ENCODE measurements at regions not wholly inside any gene's neighbourhood (a gene's known extent, or its start where the extent isn't known, plus 50 kb on each side); places are given as distances from the start of the nearest gene placed in this dataset.

DNA sequence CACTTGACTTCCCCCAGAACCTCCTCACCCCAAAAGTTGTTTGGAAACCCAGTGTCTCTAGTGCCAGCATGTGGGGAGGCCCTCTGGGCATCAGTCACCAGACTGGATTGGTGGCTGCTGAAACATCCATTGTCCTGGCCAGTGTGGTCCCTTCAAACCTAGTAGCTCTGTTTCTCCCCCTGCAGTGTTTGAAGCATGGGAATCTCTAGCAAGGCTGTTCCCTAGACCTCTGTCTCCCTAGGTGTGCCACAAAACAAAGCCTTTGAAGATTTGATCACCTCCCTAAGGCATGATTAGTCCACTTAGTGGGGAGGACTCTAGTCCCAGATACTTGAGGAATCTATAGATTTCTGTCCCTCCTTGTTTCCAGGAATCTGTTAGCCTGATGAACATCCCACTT is 60.3 kb downstream of the ARF6 start:
- Histone ChIP-seq H3K27ac (no peak overlapping the region), H3K36me3 (no peaks in the 10 kb centered on the region), H3K4me1 (replicated peaks) (peaks cover 12% of the 10 kb centered on the region), H3K9me3 (no peaks in the 10 kb centered on the region), H3K27me3 (replicated peaks; ENCODE audit: insufficient read depth) (no peaks in the 10 kb centered on the region), H3K4me3 (no peak overlapping the region)
- TF ChIP-seq POLR2AphosphoS5 (IDR thresholded peaks at IDR 0.05) (no peak), POLR2A (IDR thresholded peaks at IDR 0.05) (no peak)
- TF ChIP-seq, protein P1, sequence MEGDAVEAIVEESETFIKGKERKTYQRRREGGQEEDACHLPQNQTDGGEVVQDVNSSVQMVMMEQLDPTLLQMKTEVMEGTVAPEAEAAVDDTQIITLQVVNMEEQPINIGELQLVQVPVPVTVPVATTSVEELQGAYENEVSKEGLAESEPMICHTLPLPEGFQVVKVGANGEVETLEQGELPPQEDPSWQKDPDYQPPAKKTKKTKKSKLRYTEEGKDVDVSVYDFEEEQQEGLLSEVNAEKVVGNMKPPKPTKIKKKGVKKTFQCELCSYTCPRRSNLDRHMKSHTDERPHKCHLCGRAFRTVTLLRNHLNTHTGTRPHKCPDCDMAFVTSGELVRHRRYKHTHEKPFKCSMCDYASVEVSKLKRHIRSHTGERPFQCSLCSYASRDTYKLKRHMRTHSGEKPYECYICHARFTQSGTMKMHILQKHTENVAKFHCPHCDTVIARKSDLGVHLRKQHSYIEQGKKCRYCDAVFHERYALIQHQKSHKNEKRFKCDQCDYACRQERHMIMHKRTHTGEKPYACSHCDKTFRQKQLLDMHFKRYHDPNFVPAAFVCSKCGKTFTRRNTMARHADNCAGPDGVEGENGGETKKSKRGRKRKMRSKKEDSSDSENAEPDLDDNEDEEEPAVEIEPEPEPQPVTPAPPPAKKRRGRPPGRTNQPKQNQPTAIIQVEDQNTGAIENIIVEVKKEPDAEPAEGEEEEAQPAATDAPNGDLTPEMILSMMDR (IDR thresholded peaks at IDR 0.05) = no peak
- no peak for DNase-seq (ENCODE audit: low spot score)
- intact Hi-C loops (cut with DNase I) = no loop called here

DNA sequence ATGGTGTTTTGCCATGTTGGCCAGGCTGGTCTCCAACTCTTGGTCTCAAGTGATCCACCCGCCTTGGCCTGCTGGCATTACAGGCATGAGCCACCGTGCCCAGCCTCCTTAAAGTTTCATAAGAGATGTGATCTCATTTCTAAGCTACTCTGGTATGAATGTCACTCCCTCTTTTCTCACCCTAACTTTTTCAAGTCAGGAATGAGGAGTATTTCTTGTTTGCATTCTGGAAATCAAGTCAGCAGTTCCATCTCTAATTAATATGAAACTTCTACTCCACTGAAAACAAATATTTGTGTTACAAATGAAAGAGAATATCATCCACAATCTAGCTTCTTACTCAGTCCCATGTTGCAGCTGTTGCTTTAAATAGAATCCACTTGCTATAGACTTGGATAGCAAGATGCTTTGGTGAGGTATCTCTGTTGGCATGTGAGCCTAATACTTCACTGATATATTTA is 61.3 kb downstream of the ARF6 start:
- no peaks in the 10 kb centered on the region for H3K36me3 ChIP-seq
- DNase-seq (ENCODE audit: low spot score) = no peak
- no peaks in the 10 kb centered on the region for H3K9me3 ChIP-seq
- H3K4me1 ChIP-seq (replicated peaks) = peaks cover 12% of the 10 kb centered on the region
- H3K27ac ChIP-seq = no peak overlapping the region
- intact Hi-C loops (cut with DNase I) = no loop called here
- H3K27me3 ChIP-seq (replicated peaks; ENCODE audit: insufficient read depth) = no peaks in the 10 kb centered on the region
- 61% methylated on average over 2 of the region's 2 CpGs for WGBS
- no peak for TF ChIP-seq POLR2AphosphoS5 (IDR thresholded peaks at IDR 0.05)
- TF ChIP-seq POLR2A (IDR thresholded peaks at IDR 0.05) = no peak
- TF ChIP-seq, protein P1 (IDR thresholded peaks at IDR 0.05) = no peak
- H3K4me3 ChIP-seq = no peak overlapping the region

DNA sequence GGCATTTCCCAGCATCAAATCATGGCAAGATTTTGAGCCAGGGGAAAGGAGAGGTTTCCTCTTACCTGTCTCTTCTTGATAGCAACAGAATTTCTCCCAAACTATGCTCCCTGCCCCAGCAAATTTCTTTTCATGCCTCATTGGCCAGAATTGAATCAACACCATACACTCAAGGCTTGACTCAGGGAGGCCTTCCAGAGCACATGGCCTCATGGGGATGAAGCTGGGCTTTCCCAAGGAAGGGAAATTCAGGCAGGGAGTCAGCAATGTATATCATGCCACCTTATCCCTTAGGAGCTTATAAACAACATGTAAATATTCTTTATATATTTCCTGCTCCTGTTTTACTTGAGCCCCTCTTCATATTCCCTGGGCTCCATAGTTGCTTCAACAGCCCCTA is 62.1 kb downstream of the ARF6 start:
- Histone ChIP-seq H3K4me1 (replicated peaks) (peaks cover 15% of the 10 kb centered on the region), H3K4me3 (no peak overlapping the region), H3K9me3 (no peaks in the 10 kb centered on the region), H3K36me3 (no peaks in the 10 kb centered on the region), H3K27ac (no peak overlapping the region), H3K27me3 (replicated peaks; ENCODE audit: insufficient read depth) (no peaks in the 10 kb centered on the region)
- no peak for DNase-seq (ENCODE audit: low spot score)
- intact Hi-C loops (cut with DNase I) = no loop called here
- TF ChIP-seq POLR2AphosphoS5 (IDR thresholded peaks at IDR 0.05) (no peak), POLR2A (IDR thresholded peaks at IDR 0.05) (no peak)
- TF ChIP-seq, protein P1 (IDR thresholded peaks at IDR 0.05) = no peak

DNA sequence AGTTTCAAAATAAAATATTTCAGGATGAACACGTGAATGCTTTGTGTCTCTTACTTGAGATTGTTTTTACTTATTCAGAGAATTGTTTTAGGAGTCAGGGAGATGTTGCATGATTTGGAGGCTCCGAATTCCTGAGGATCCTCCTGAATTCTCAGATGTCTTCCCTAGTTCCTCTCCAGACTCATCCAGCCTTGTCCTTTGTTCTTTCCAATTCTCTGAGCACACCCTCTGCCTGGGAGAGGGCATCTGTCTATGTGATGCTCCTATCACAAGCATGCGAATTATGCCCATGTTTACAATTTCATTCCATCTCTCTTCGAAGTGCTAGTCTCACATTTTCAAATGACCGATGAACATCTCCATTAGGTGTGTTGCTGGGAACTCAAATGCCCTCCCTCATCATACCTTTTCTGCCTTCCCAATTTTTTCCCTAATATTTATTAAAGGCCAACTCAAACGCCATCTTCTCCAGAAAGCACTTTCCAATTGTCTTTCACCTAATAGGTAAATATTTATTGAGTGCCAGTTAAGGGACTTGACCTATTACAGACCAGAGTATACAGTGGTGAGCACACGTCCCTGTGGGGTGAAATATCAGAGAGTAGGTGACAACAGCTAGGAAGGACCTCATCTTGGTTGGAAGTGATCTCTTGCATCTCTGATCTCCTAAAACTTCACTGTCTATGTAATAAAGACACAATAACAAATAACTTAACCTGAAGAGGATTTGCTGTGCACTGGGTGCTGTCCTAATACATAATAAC is 64.4 kb downstream of the ARF6 start:
- Histone ChIP-seq H3K4me3 (no peak overlapping the region), H3K4me1 (replicated peaks) (peaks cover 13% of the 10 kb centered on the region), H3K27ac (no peak overlapping the region), H3K27me3 (replicated peaks; ENCODE audit: insufficient read depth) (no peaks in the 10 kb centered on the region), H3K9me3 (no peaks in the 10 kb centered on the region), H3K36me3 (no peaks in the 10 kb centered on the region)
- WGBS = 81% methylated on average over 7 of the region's 7 CpGs
- no peak for DNase-seq (ENCODE audit: low spot score)
- intact Hi-C loops (cut with DNase I) = no loop called here
- TF ChIP-seq, protein P1 (IDR thresholded peaks at IDR 0.05) = no peak
- TF ChIP-seq POLR2A (IDR thresholded peaks at IDR 0.05) (no peak), POLR2AphosphoS5 (IDR thresholded peaks at IDR 0.05) (no peak)

DNA sequence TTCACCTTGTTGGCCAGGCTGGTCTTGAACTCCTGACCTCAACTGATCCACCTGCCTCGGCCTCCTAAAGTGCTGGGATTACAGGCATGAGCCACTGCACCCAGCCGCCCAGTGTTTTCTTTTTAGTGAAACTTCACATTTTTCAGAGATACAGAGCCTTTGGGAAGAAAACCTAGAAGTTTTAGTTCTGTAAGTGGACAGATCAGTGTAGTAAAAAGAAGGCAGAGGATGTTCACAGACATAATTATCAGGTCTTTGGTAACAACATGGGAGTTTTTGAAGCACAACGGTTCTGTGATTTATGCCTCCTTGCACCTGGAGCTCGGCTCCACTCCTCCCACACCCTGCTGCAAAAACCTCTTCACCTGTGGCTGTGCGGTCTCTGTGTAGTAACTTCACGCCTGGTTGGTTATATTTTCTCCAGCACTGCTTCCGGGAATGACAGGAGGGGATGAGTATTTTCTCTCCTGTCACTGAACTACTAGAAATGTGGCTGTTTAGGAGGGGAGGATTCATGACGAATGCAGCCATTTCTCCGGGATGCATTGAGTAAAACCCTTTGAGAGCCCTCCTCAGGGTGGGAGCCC is 67.0 kb downstream of the ARF6 start:
- Histone ChIP-seq H3K27me3 (replicated peaks; ENCODE audit: insufficient read depth) (no peaks in the 10 kb centered on the region), H3K4me1 (replicated peaks) (peaks cover 18% of the 10 kb centered on the region), H3K4me3 (no peak overlapping the region), H3K9me3 (no peaks in the 10 kb centered on the region), H3K27ac (peak overlapping the region; percentile 67 to 77), H3K36me3 (no peaks in the 10 kb centered on the region)
- intact Hi-C loops (cut with DNase I) = no loop called here
- DNase-seq (ENCODE audit: low spot score) = no peak
- WGBS = 47% methylated on average over 9 of the region's 9 CpGs
- TF ChIP-seq, protein P1 (IDR thresholded peaks at IDR 0.05) = no peak
- TF ChIP-seq POLR2AphosphoS5 (IDR thresholded peaks at IDR 0.05) (peak; percentile 20), POLR2A (IDR thresholded peaks at IDR 0.05) (no peak)

Measured in prostate gland (tissue), 2 donors.